ENCODE measurements at regions not wholly inside any gene's neighbourhood (a gene's known extent, or its start where the extent isn't known, plus 50 kb on each side); places are given as distances from the start of the nearest gene placed in this dataset.

GRCh38 chr18:78814766-78815165, 164.9 kb upstream of the SALL3 start:
- no peak overlapping the region for H3K4me3 ChIP-seq (ENCODE audit: insufficient read depth in 1 of 2, low read depth in 1 of 2, low read length in 2 of 2)
- no peak overlapping the region for H3K23ac ChIP-seq (ENCODE audit: low read length in 2 of 2)
- H4K8ac ChIP-seq (ENCODE audit: low read length) = no peak overlapping the region
- H3K4me2 ChIP-seq (ENCODE audit: low read length, poor library complexity, severe bottlenecking) = no peak overlapping the region
- no peaks in the 10 kb centered on the region for H3K27me3 ChIP-seq (ENCODE audit: control insufficient read depth in 1 of 2, insufficient read depth in 1 of 2, low read length in 2 of 2)
- no peak for DNase-seq
- no peak overlapping the region for H2BK120ac ChIP-seq (ENCODE audit: low read depth, low read length)
- peaks cover 0 to 2% of the 10 kb centered on the region in 2 experiments for H3K36me3 ChIP-seq (ENCODE audit: control insufficient read depth in 1 of 2, insufficient read depth in 2 of 2, low read depth in 1 of 2, low read length in 2 of 2)
- no peak overlapping the region for H2BK5ac ChIP-seq (ENCODE audit: low read depth, low read length, poor library complexity, severe bottlenecking)
- no peak overlapping the region for H2BK12ac ChIP-seq (ENCODE audit: low read length in 2 of 2)
- no peak overlapping the region for H3K18ac ChIP-seq (ENCODE audit: low read depth in 1 of 2, low read length in 2 of 2)
- H2AK5ac ChIP-seq (ENCODE audit: low read length, severe bottlenecking) = no peak overlapping the region
- no peak overlapping the region for H4K91ac ChIP-seq (ENCODE audit: low read length)
- H2AFZ ChIP-seq (ENCODE audit: low read depth, low read length) = no peak overlapping the region
- no peaks in the 10 kb centered on the region for H3K79me1 ChIP-seq (replicated peaks; ENCODE audit: low read length, poor library complexity, severe bottlenecking)
- H3K9ac ChIP-seq (ENCODE audit: low read length) = no peak overlapping the region
- peaks cover 3% of the 10 kb centered on the region for H3K4me1 ChIP-seq (ENCODE audit: control insufficient read depth, insufficient read depth, low read depth, low read length)
- H3K9me3 ChIP-seq (ENCODE audit: control insufficient read depth, low read length) = no peaks in the 10 kb centered on the region
- H2BK15ac ChIP-seq (ENCODE audit: low read depth, poor library complexity, severe bottlenecking) = no peak overlapping the region
- H3K27ac ChIP-seq (ENCODE audit: low read length, poor library complexity, severe bottlenecking) = no peak overlapping the region
- 75% methylated on average over 14 of the region's 14 CpGs for WGBS
- no peak overlapping the region for H3K14ac ChIP-seq (ENCODE audit: low read length in 2 of 2)
- H3K4ac ChIP-seq (ENCODE audit: low read depth in 1 of 2, low read length in 2 of 2) = no peak overlapping the region

GRCh38 chr18:78816114-78816513, 163.5 kb upstream of the SALL3 start:
- Histone ChIP-seq H2BK120ac (ENCODE audit: low read depth, low read length) (no peak overlapping the region), H2AK5ac (ENCODE audit: low read length, severe bottlenecking) (no peak overlapping the region), H2BK5ac (ENCODE audit: low read depth, low read length, poor library complexity, severe bottlenecking) (no peak overlapping the region), H3K27me3 (ENCODE audit: control insufficient read depth in 1 of 2, insufficient read depth in 1 of 2, low read length in 2 of 2) (no peaks in the 10 kb centered on the region), H2BK12ac (ENCODE audit: low read length in 2 of 2) (no peak overlapping the region), H3K36me3 (ENCODE audit: control insufficient read depth in 1 of 2, insufficient read depth in 2 of 2, low read depth in 1 of 2, low read length in 2 of 2) (no peaks in the 10 kb centered on the region), H3K4me1 (ENCODE audit: control insufficient read depth, insufficient read depth, low read depth, low read length) (no peaks in the 10 kb centered on the region), H3K79me1 (replicated peaks; ENCODE audit: low read length, poor library complexity, severe bottlenecking) (no peaks in the 10 kb centered on the region), H3K14ac (ENCODE audit: low read length in 2 of 2) (no peak overlapping the region), H3K9me3 (ENCODE audit: control insufficient read depth, low read length) (no peaks in the 10 kb centered on the region), H2AFZ (ENCODE audit: low read depth, low read length) (no peak overlapping the region), H3K4me3 (ENCODE audit: insufficient read depth in 1 of 2, low read depth in 1 of 2, low read length in 2 of 2) (no peak overlapping the region), H2BK15ac (ENCODE audit: low read depth, poor library complexity, severe bottlenecking) (no peak overlapping the region), H3K18ac (ENCODE audit: low read depth in 1 of 2, low read length in 2 of 2) (no peak overlapping the region), H3K4me2 (ENCODE audit: low read length, poor library complexity, severe bottlenecking) (no peak overlapping the region), H3K27ac (ENCODE audit: low read length, poor library complexity, severe bottlenecking) (no peak overlapping the region), H3K4ac (ENCODE audit: low read depth in 1 of 2, low read length in 2 of 2) (no peak overlapping the region), H3K23ac (ENCODE audit: low read length in 2 of 2) (no peak overlapping the region), H3K9ac (ENCODE audit: low read length) (no peak overlapping the region), H4K8ac (ENCODE audit: low read length) (no peak overlapping the region), H4K91ac (ENCODE audit: low read length) (no peak overlapping the region)
- WGBS = 87% methylated on average over 15 of the region's 15 CpGs
- no peak for DNase-seq

GRCh38 chr18:78816916-78817315, 162.7 kb upstream of the SALL3 start:
- no peak overlapping the region for H3K23ac ChIP-seq (ENCODE audit: low read length in 2 of 2)

GRCh38 chr18:78818495-78818894, 161.1 kb upstream of the SALL3 start:
- 80% methylated on average over 5 of the region's 5 CpGs for WGBS
- Histone ChIP-seq H2BK5ac (ENCODE audit: low read depth, low read length, poor library complexity, severe bottlenecking) (no peak overlapping the region), H4K91ac (ENCODE audit: low read length) (no peak overlapping the region), H3K27me3 (ENCODE audit: control insufficient read depth in 1 of 2, insufficient read depth in 1 of 2, low read length in 2 of 2) (no peaks in the 10 kb centered on the region), H3K4ac (ENCODE audit: low read depth in 1 of 2, low read length in 2 of 2) (no peak overlapping the region), H3K23ac (ENCODE audit: low read length in 2 of 2) (no peak overlapping the region), H3K9ac (ENCODE audit: low read length) (no peak overlapping the region), H2BK120ac (ENCODE audit: low read depth, low read length) (no peak overlapping the region), H3K27ac (ENCODE audit: low read length, poor library complexity, severe bottlenecking) (no peak overlapping the region), H2BK15ac (ENCODE audit: low read depth, poor library complexity, severe bottlenecking) (no peak overlapping the region), H3K4me1 (ENCODE audit: control insufficient read depth, insufficient read depth, low read depth, low read length) (no peaks in the 10 kb centered on the region), H2BK12ac (ENCODE audit: low read length in 2 of 2) (no peak overlapping the region), H3K18ac (ENCODE audit: low read depth in 1 of 2, low read length in 2 of 2) (no peak overlapping the region), H3K4me3 (ENCODE audit: insufficient read depth in 1 of 2, low read depth in 1 of 2, low read length in 2 of 2) (no peak overlapping the region), H3K14ac (ENCODE audit: low read length in 2 of 2) (no peak overlapping the region), H2AK5ac (ENCODE audit: low read length, severe bottlenecking) (no peak overlapping the region), H3K36me3 (ENCODE audit: control insufficient read depth in 1 of 2, insufficient read depth in 2 of 2, low read depth in 1 of 2, low read length in 2 of 2) (no peaks in the 10 kb centered on the region), H3K79me1 (replicated peaks; ENCODE audit: low read length, poor library complexity, severe bottlenecking) (no peaks in the 10 kb centered on the region), H2AFZ (ENCODE audit: low read depth, low read length) (no peak overlapping the region), H4K8ac (ENCODE audit: low read length) (no peak overlapping the region), H3K4me2 (ENCODE audit: low read length, poor library complexity, severe bottlenecking) (no peak overlapping the region), H3K9me3 (ENCODE audit: control insufficient read depth, low read length) (no peaks in the 10 kb centered on the region)
- DNase-seq = no peak

More at GRCh38 chr18:78816916-78817315, 162.7 kb upstream of the SALL3 start:
- no peak overlapping the region for H2BK120ac ChIP-seq (ENCODE audit: low read depth, low read length)
- no peak overlapping the region for H3K9ac ChIP-seq (ENCODE audit: low read length)
- no peak overlapping the region for H3K27ac ChIP-seq (ENCODE audit: low read length, poor library complexity, severe bottlenecking)
- H3K4me2 ChIP-seq (ENCODE audit: low read length, poor library complexity, severe bottlenecking) = no peak overlapping the region
- H3K36me3 ChIP-seq (ENCODE audit: control insufficient read depth in 1 of 2, insufficient read depth in 2 of 2, low read depth in 1 of 2, low read length in 2 of 2) = no peaks in the 10 kb centered on the region
- DNase-seq = no peak
- H2BK15ac ChIP-seq (ENCODE audit: low read depth, poor library complexity, severe bottlenecking) = no peak overlapping the region
- H4K91ac ChIP-seq (ENCODE audit: low read length) = no peak overlapping the region
- 88% methylated on average over 21 of the region's 21 CpGs for WGBS
- no peak overlapping the region for H4K8ac ChIP-seq (ENCODE audit: low read length)
- no peak overlapping the region for H3K4me3 ChIP-seq (ENCODE audit: insufficient read depth in 1 of 2, low read depth in 1 of 2, low read length in 2 of 2)
- H2BK12ac ChIP-seq (ENCODE audit: low read length in 2 of 2) = no peak overlapping the region
- H2BK5ac ChIP-seq (ENCODE audit: low read depth, low read length, poor library complexity, severe bottlenecking) = no peak overlapping the region
- no peaks in the 10 kb centered on the region for H3K27me3 ChIP-seq (ENCODE audit: control insufficient read depth in 1 of 2, insufficient read depth in 1 of 2, low read length in 2 of 2)
- H2AK5ac ChIP-seq (ENCODE audit: low read length, severe bottlenecking) = no peak overlapping the region
- H3K14ac ChIP-seq (ENCODE audit: low read length in 2 of 2) = no peak overlapping the region
- no peaks in the 10 kb centered on the region for H3K4me1 ChIP-seq (ENCODE audit: control insufficient read depth, insufficient read depth, low read depth, low read length)
- H3K18ac ChIP-seq (ENCODE audit: low read depth in 1 of 2, low read length in 2 of 2) = no peak overlapping the region
- no peak overlapping the region for H3K4ac ChIP-seq (ENCODE audit: low read depth in 1 of 2, low read length in 2 of 2)
- no peak overlapping the region for H2AFZ ChIP-seq (ENCODE audit: low read depth, low read length)
- H3K9me3 ChIP-seq (ENCODE audit: control insufficient read depth, low read length) = no peaks in the 10 kb centered on the region
- no peaks in the 10 kb centered on the region for H3K79me1 ChIP-seq (replicated peaks; ENCODE audit: low read length, poor library complexity, severe bottlenecking)

All from mesenchymal stem cell (in vitro differentiated cells and primary cell).